Fibroblast of skin of left biceps (primary cell): ENCODE measurements at regions not wholly inside any gene's neighbourhood (a gene's known extent, or its start where the extent isn't known, plus 50 kb on each side); places are given as distances from the start of the nearest gene placed in this dataset.

Experiments used
- DNase-seq, 2 experiments: peaks; one replicate each; pipeline ENCODE4 v3.0.0-alpha.2; 2013; ENCODE audit warnings: low read depth in 2 of 2

DNA sequence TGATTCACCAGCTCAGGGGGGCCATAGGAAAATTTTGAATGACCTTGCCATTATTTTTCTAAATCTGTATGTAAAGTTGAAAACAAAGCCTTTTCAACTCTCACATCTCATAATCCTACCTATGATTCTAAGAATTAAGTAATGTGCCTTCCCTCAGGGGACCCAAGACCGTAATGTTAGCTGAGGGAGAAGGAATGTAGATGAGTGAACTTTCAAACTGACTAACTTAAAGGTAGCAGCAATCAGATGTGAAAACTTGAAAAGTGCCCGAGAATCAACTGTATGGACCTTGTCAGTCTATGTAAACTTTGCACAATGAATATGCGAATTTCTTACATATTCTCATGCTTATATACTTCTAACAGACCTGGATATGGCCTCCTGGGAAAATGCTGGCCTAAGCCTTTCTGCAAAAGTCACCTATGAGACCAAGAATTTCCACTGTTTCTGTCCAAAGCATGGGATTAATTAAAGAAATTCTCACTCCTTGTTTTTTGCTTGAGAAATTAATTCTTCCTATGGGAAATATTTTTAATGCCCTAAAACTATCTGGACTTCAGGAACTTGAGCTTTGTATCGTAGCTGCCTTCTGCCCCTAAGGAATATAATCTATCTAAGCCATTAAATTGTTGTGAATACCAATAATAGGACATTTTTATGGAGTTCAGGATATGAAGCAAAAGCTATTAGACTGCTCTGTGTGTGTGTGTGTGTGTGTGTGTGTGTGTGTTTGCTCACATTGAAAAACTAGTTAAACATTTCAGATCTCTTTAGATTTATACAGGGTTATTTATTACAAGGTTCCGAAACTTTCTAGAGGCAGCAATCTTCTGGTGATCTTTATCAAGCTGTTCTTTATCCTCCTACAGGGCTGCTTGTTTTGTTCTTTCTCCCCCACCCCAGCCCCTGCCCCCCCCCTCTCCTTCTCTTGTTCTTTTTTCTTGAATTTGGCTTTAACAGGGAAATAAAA lies 169.1 kb upstream of the CLINT1 start:
- DNase-seq, result no peak

GRCh38 chr5:158026304-158027031 lies 167.5 kb upstream of the CLINT1 start:
- DNase-seq, result peak; percentile 99

DNA sequence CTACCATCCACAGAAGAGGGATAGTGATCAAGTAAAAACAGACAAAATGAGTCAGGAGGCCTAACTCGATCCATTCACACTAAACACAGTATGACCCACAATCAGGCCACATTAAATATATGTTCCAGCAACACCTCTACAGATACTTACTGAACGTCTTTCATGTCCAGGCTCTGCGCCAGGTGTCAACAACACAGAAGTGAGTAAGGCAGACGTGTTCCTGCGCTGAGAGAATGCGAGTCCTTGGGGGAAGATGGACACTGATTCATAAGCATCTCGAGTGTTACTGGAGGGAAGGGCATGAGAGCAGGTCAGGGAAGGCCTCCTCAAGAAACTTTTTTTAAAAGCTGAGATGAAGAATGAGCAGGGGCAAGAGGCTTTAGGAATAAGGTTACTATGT lies 164.3 kb upstream of the CLINT1 start:
- no peak for DNase-seq

- DNase-seq, result no peak
These were observed 163.9 kb upstream of the CLINT1 start for GRCh38 chr5:158022837-158023236.

DNA sequence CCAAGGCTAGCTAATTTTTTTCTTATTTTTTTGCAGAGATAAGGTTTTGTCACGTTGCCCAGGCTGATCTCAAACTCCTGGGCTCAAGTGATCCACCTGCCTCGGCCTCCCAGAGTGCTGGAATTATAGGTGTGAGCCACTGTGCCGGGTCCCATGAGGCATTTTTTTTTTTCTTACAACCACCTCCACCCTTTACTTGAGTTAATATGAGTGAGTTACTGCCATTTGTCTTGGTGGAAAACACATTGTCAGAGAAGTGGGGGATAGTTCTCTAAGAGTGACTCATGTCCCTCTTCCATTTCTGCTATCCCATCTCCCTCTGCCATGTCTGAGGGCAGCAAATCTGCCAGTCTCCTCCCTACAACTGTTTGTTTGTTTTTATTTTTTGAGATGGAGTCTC lies 163.4 kb upstream of the CLINT1 start:
- no peak for DNase-seq

DNA sequence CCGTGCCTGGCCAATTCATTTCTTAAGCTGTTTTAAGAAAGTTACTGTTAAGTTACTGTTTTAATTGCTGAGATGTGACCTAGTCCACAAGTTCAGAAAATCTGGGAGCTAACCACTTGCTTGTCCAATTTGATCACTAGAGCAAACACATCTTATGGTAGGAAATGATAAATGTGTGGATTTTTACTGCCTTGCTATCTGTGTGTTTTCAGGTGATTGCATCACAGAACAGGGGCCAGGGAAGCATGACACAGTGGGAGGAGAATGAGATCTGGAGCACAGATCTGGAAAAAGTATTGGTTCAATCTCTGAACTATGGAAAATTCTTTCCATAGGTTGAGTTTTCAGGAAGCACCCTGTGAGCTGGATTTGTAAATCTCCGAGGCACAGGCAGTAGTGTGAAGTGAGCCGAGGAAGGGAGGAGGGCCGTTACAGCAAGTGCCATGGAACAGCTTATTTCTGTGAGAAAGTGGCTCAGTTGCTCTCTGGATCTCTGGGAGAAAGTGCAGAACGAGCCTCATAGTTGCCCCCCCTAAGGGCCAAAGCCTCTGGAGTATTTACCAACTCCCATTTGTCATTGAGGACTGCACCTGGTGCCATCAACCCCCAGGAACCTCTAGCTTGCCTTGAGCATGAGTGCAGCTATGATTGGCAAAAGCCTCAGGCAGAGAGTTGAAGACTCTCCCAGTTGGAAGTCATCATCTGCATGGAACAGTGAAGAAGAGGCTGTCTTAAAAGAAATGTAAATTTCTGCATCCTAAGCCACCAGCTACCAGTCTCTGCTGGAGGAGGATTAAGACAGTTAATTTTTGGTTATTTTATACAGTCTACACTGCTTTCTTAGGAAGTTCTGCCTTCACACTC lies 161.8 kb upstream of the CLINT1 start:
- DNase-seq, result peak in 1 of 2 experiments; percentile 57

GRCh38 chr5:158017469-158017868 lies 158.5 kb upstream of the CLINT1 start:
- no peak for DNase-seq

GRCh38 chr5:158014372-158014771 lies 155.4 kb upstream of the CLINT1 start:
- no peak for DNase-seq

GRCh38 chr5:158013939-158014338 lies 155.0 kb upstream of the CLINT1 start:
- DNase-seq, result peak in 1 of 2 experiments; percentile 56

- no peak for DNase-seq
These were observed 154.4 kb upstream of the CLINT1 start for GRCh38 chr5:158013303-158013702.

- no peak for DNase-seq
These were observed 152.5 kb upstream of the CLINT1 start for GRCh38 chr5:158011422-158011821.

DNA sequence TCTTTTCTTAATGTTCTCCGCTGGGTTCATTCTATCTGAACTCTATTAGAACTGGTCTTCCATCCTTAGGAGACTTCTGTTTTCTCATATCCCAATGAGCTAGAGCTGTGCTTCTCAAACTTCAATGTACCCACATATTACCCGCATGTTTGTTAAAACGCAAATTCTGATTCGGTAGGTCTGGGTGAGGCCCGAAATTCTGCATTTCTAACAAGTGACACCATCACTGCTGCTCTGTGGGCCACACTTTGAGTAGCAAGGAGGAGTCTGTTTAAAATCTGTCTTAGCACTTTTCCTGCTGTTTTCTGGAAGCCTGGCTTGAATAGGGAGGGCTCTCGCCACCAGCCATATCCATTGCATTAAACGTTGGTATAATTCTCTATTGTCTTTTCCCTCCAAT lies 151.9 kb upstream of the CLINT1 start:
- DNase-seq, result no peak

- DNase-seq, result no peak
These were observed 148.4 kb upstream of the CLINT1 start for GRCh38 chr5:158007336-158007735.

DNA sequence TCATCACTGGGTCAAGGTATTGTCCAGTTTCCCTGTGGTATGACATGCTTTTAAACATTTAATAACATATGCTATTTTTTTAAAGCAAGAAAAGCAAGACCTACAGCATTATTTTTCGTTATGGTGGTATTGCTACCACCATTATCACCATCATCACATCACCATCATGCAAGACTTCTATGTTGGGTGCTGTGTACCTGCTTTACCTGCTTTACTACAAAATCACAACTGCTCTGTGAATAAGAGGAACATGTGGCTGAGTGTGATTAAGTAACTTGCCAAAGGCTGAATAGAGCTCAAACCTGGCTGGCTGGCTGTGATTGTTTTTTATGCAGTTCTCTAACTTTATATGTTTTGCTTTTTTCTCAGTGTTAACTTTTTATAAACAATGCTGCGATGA lies 140.8 kb upstream of the CLINT1 start:
- DNase-seq, result no peak

GRCh38 chr5:157997991-157998504 lies 139.1 kb upstream of the CLINT1 start:
- DNase-seq, result peak in 1 of 2 experiments; percentile 40

GRCh38 chr5:157994906-157995519 lies 136.1 kb upstream of the CLINT1 start:
- no peak for DNase-seq

DNA sequence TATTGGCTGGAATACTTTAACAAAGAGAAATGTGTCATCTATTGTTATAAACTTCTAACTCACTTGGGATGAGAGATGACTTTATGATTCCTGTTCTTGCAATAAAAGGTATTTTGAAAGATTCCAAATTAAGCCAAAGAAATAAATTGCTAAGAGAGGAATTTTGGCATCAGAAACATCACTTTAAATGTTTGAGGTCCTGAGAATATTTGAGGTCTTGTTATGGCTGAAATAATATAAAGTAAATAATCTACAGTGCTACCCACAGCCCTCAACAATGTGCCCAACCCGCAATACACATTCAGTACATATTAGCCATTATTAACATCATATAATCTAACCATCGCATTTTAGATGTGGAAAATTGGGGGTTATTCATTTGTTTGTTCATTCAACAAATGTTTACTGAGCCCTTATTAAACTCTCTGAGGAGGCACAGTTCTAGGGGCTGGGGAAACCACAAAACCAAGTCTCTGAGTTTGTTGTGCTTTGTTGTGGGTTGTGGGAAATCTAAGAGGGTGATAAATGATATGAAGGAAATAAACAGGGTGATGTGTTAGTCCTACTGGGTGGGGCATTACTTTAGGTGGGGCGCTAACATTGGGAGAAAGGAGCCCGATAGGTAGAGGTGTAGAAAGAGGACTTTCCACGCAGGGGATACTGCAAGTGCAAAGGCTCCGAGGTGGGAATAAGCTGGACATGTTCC lies 135.2 kb upstream of the CLINT1 start:
- no peak for DNase-seq

GRCh38 chr5:157993201-157993600 lies 134.3 kb upstream of the CLINT1 start:
- DNase-seq, result no peak

- no peak for DNase-seq
These were observed 131.7 kb upstream of the CLINT1 start for GRCh38 chr5:157990583-157991181.

DNA sequence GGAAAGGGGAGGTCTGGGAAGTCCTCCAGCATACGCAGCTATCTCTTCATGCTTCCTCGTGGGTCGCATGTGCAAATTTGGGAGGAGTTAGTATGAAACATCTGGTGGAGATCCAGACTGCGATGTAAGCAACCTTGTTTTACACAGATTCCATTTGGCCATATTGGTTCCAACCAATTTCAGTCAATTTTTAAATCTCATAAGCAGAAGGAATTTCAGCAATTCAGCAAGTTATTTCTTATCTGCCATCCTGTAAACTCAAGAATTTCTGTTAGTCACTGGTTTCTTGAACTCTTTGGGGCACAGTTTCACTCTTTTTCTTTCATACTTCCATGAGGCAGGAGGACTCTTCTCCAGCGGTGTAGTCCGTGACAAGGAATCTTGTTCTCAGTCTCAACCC lies 130.4 kb upstream of the CLINT1 start:
- DNase-seq, result no peak
